NCI-H446 (cell line): ENCODE measurements at regions not wholly inside any gene's neighbourhood (a gene's known extent, or its start where the extent isn't known, plus 50 kb on each side); places are given as distances from the start of the nearest gene placed in this dataset.
A peak's percentile ranks its signal among the peaks of the same experiment; 100 is the strongest.
"Not testable (repeated sequence)": the region's sequence is repeated elsewhere in the genome, so short reads cannot be mapped to it uniquely, and the experiment has no call there.

Source experiments
- DNase-seq, 2 experiments: peaks; one replicate each; lab custom pipeline; 2025; lab: John Stamatoyannopoulos, UW

GRCh38 chr9:22170556-22170955 lies 161.5 kb upstream of the CDKN2B start:
- no peak for DNase-seq

GRCh38 chr9:22170990-22171670 lies 162.0 kb upstream of the CDKN2B start:
- DNase-seq, result no peak

- DNase-seq, result no peak
These were observed 162.6 kb upstream of the CDKN2B start for GRCh38 chr9:22171691-22172090.

- no peak for DNase-seq
These were observed 164.8 kb upstream of the CDKN2B start for GRCh38 chr9:22173908-22174307.

GRCh38 chr9:22175972-22176545 lies 167.0 kb upstream of the CDKN2B start:
- no peak for DNase-seq

- not testable (repeated sequence) for DNase-seq
These were observed 171.9 kb upstream of the CDKN2B start for GRCh38 chr9:22181021-22181420.

- no peak for DNase-seq
These were observed 180.4 kb upstream of the CDKN2B start for GRCh38 chr9:22189471-22189870.

GRCh38 chr9:22197000-22197399 lies 187.9 kb upstream of the CDKN2B start:
- DNase-seq, result not testable (repeated sequence)

- DNase-seq, result no peak
These were observed 189.6 kb upstream of the CDKN2B start for GRCh38 chr9:22198681-22199080.

- no peak for DNase-seq
These were observed 192.2 kb upstream of the CDKN2B start for GRCh38 chr9:22201256-22201655.

GRCh38 chr9:22203371-22204138 lies 194.4 kb upstream of the CDKN2B start:
- no peak for DNase-seq

- no peak for DNase-seq
These were observed 195.1 kb upstream of the CDKN2B start for GRCh38 chr9:22204240-22204639.

- no peak for DNase-seq
These were observed 197.7 kb upstream of the CDKN2B start for GRCh38 chr9:22206833-22207232.

GRCh38 chr9:22208846-22209585 lies 199.9 kb upstream of the CDKN2B start:
- no peak for DNase-seq

- DNase-seq, result no peak
These were observed 201.2 kb upstream of the CDKN2B start for GRCh38 chr9:22210262-22210661.

- no peak for DNase-seq
These were observed 201.8 kb upstream of the CDKN2B start for GRCh38 chr9:22210936-22211335.

GRCh38 chr9:22211588-22212360 lies 202.7 kb upstream of the CDKN2B start:
- DNase-seq, result peak in 1 of 2 experiments; percentile 12

GRCh38 chr9:22214021-22214420 lies 204.9 kb upstream of the CDKN2B start:
- no peak for DNase-seq

GRCh38 chr9:22214497-22215031 lies 205.5 kb upstream of the CDKN2B start:
- DNase-seq, result peak in 1 of 2 experiments; percentile 57

GRCh38 chr9:22215521-22215920 lies 206.4 kb upstream of the CDKN2B start:
- no peak for DNase-seq

GRCh38 chr9:22216730-22217172 lies 207.6 kb upstream of the CDKN2B start:
- no peak for DNase-seq
